Mucosa of gallbladder (tissue), 1 donor: ENCODE measurements at regions not wholly inside any gene's neighbourhood (a gene's known extent, or its start where the extent isn't known, plus 50 kb on each side); places are given as distances from the start of the nearest gene placed in this dataset.
A peak's percentile ranks its signal among the peaks of the same experiment; 100 is the strongest.

Experiments used
- DNase-seq: peaks from one replicate; pipeline ENCODE4 v3.0.0-alpha.2; 2020; ENCODE audit warnings: low spot score
- donor health status: DM: no; HTN: no; CAD: no.

- DNase-seq, result no peak
These were observed 273.6 kb downstream of the SRBD1 start for GRCh38 chr2:45337481-45337880.

GRCh38 chr2:45334205-45334604, 276.9 kb downstream of the SRBD1 start:
- DNase-seq, result no peak

- DNase-seq, result no peak
These were observed 278.5 kb downstream of the SRBD1 start for GRCh38 chr2:45332567-45332966.

GRCh38 chr2:45332094-45332493, 279.0 kb downstream of the SRBD1 start:
- no peak for DNase-seq

GRCh38 chr2:45331410-45331786, 279.7 kb downstream of the SRBD1 start:
- DNase-seq, result no peak

GRCh38 chr2:45330637-45331409, 280.2 kb downstream of the SRBD1 start:
- peak; percentile 16 for DNase-seq

DNA sequence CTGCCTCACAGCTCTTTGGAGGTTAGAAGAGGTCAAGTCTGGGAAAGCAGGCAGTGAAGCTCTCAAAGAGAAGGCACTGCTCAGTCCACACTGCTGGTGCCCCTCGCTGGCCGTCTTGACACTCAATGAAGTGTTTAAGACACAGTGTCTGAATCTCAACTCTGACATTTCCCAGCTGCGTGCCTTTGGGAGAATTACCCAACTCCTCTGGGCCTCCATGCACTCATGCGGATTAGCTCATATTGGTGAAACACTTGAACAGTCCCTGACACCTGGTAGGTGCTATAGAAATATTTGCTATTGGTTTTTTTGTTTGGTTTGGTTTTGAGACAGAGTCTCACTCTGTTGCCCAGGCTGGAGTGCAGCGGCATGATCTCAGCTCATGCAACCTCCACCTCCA, 281.0 kb downstream of the SRBD1 start:
- DNase-seq, result no peak

DNA sequence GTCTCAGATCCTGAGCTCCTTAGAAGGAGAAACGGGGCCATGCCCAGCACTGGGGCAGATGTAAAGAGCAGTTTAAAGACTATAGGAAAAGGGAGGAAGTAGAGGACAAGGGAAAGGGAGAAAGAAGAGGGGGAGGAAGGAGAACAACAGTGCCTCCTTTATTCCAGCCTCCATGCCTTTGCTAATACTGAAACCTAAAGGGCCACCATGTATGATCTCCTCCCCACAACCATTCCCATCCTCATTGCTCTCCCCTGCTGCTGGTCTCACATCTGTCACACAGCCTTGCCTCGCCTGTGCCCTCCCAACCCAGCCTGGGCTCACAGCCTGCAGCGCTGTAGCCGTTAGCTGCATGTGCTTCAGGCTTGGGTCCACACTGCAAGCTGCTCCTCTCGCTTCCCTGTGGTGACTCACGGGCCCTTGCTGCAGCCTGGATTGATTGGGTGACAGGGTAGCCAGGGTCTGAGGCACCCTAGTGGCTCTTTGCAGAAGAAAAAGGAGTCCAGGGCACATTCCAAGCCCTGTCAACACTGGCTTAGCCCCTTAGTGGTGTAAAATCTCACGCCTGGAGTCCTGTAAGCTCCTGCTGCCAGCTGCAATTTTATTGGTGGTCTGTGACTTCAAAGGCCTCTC, 281.9 kb downstream of the SRBD1 start:
- DNase-seq, result peak; percentile 45

DNA sequence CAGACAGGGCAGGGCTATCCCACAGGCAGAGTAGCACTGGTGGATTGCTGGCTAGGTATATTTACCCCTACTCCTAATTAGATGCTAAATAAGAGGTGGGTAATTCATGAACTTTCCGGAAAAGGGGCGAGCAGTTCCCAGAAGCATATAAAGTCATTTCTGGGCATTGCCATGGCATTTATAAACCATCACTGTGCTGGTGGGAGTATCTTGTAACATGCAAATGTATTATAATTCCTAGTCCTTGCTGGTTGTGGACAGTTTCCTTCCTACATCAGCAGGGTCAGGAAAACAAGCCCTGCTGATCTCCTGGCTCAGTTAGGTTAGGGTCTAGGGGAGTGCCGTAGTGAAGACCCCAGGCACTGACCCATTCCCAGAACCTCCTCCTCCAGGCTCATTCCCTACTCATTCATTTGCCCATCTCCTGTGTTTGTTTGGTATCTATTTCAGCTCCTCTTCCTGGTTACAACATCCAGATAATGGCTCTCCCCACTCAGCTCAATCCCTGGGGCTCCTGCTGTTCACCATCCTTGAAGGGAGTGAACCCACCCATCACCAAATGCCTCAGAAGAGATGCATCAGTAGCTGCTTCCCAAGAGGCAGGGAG, 282.7 kb downstream of the SRBD1 start:
- no peak for DNase-seq

- no peak for DNase-seq
These were observed 287.7 kb downstream of the SRBD1 start for GRCh38 chr2:45323344-45323743.

DNA sequence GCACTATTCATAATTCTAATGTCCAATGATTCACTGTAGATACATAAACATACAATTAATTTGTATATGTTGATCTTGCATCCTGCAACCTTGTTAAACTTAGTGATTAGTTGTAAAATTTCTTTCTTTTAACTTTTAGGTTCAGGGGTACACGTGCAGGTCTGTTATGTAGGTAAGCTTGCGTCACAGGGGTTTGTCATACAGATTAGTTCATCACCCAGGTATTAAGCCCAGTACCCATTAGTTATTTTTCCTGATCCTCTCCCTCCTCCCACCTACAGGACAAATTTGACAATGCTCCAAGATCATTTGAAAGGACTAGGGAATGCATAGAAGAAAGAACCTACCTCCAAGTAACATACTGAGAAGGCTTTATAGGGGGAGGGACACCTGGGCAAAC, 290.1 kb downstream of the SRBD1 start:
- DNase-seq, result no peak

- DNase-seq, result no peak
These were observed 291.2 kb downstream of the SRBD1 start for GRCh38 chr2:45319683-45320455.

DNA sequence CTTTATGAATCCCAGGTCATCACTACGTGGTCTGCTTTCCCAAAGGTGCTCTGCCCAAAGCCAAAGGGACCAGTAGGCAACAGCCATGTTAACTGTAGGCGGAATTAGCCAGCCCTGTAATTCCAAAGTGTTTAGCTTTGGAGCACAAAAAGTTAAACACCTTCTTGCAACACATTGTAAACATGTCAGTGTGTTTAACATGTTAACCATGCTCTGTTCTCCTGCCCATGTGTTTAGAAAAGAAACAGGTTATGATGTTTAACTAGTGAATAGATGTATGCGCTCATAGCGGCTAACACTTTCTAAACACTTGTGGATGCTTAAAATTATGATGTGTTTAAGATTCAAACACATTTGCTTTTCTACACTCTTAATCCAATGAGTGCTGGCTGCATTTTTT, 292.4 kb downstream of the SRBD1 start:
- DNase-seq, result no peak

DNA sequence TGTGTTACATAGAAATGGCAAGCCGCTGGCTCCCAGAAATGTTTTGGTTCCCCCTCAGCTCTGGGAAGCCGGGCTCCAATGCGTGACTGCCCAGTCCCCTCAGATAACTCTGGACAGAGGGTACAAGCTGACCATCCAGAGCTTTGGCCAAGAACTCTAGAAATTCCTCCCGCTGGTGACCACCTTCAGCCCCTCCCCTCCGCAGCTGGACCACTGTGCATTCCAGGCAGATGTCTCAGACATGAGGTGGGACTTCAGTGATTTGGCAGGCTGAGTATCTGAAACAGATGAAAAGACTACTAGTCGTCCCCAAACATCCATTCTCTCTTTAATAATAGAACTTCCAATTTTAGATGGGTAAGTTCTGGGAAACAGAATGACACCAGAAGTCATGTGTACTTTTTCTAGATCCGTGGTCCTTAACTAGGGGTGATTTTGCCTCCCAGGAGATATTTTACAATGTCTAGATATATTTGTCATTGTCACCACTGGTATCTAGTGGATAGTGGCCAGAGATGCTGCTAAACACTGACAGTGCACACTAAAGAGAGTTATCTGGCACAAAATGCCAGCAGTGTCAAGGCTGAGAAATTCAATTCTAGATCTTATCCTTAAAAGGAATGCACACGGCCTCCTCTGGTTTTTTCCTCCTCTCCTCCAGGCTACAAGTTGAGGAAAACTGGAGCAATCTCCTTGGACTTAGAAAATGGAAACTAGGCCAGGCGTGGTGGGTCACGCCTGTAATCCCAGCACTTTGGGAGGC, 294.3 kb downstream of the SRBD1 start:
- DNase-seq, result no peak

GRCh38 chr2:45315861-45316260, 295.2 kb downstream of the SRBD1 start:
- no peak for DNase-seq

DNA sequence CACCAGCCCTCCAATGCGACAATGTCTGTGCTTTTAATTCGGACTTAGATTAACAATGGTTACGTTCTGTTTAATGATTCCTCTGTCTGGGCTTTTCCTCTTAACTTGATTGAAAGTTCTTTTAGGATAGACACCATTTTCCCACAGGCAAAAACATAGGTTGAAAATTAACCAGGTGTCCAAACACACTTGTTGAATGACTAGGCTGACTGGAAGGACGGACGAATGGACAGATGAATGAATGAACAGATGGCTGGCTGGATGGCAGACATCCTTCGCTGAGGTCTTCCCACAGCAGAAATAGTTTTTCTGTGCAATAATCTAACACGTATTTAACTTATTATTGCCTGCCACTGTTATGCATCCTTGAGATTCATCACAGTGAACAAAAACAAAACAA, 298.8 kb downstream of the SRBD1 start:
- DNase-seq, result no peak

GRCh38 chr2:45311559-45311958, 299.5 kb downstream of the SRBD1 start:
- DNase-seq, result no peak

DNA sequence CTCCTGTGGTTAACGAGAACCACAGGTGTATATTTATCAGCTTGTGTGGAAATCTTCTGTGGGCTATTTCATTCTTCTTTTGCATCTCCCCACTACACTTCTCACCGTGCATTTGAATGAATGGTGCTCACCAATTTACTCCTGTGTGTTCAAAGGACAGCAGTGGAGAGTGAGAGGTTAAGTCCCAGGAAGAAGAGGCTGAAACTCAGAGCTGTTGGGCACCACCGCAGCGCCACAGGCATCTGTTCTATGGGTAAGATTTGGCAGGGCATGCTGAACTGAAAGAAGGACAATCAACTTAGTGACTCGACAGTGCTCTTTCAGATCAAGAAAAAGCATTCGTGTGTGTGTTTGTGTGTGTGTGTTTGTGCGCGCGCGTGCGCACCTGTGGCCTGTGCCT, 297.9 kb upstream of the SIX2 start:
- DNase-seq, result no peak

GRCh38 chr2:45305599-45305998, 296.3 kb upstream of the SIX2 start:
- DNase-seq, result no peak

GRCh38 chr2:45303417-45304202, 294.4 kb upstream of the SIX2 start:
- no peak for DNase-seq
